Colonic mucosa (tissue), 4 donors: ENCODE measurements at regions not wholly inside any gene's neighbourhood (a gene's known extent, or its start where the extent isn't known, plus 50 kb on each side); places are given as distances from the start of the nearest gene placed in this dataset.

Source experiments
- DNase-seq: peaks from one replicate; pipeline ENCODE4 v3.0.0-alpha.2; 2020
- H3K27ac ChIP-seq: fragments of 200-600 bp; one replicate; pipeline ENCODE4 v1.8.0; 2021
- H3K27me3 ChIP-seq: fragments of 200-600 bp; one replicate; pipeline ENCODE4 v1.8.0; 2021
- H3K36me3 ChIP-seq: fragments of 200-600 bp; one replicate; pipeline ENCODE4 v1.8.0; 2021
- H3K4me1 ChIP-seq: fragments of 200-600 bp; one replicate; pipeline ENCODE4 v1.8.0; 2021; ENCODE audit warnings: mild to moderate bottlenecking
- H3K4me3 ChIP-seq: fragments of 200-600 bp; one replicate; pipeline ENCODE4 v1.8.0; 2021
- H3K9ac ChIP-seq, 2 donors: one replicate each; pipeline ENCODE4 v1.7.0; 2013; ENCODE audit warnings: control low read depth in 2 of 2, low read depth in 2 of 2, low read length in 2 of 2
- H3K9me3 ChIP-seq: fragments of 200-600 bp; one replicate; pipeline ENCODE4 v1.8.0; 2021
- intact Hi-C: fragments of 100-400 bp; cut with DNase I; formaldehyde crosslinking; loops from one replicate; pipeline ENCODE4 v1.14.1; 2022
- TF ChIP-seq, protein P1 (sequence below): fragments of 200-600 bp; IDR thresholded peaks from one replicate; pipeline ENCODE4 v1.8.0; 2022; ENCODE audit warnings: antibody characterized with exemption, mild to moderate bottlenecking
- donor health status: healthy.
- donor health status: DM: no; HTN: no; CAD: no.
- donor health status: DM: no; HTN: no; CAD: no.

GRCh38 chr12:74051848-74052247, 485.8 kb upstream of the ATXN7L3B start:
- Histone ChIP-seq H3K27me3 (no peaks in the 10 kb centered on the region), H3K36me3 (no peaks in the 10 kb centered on the region), H3K4me1 (no peaks in the 10 kb centered on the region), H3K9me3 (no peaks in the 10 kb centered on the region), H3K9ac (no peak overlapping the region), H3K27ac (no peak overlapping the region), H3K4me3 (no peak overlapping the region)
- intact Hi-C loops: no loop called here
- TF ChIP-seq, protein P1, sequence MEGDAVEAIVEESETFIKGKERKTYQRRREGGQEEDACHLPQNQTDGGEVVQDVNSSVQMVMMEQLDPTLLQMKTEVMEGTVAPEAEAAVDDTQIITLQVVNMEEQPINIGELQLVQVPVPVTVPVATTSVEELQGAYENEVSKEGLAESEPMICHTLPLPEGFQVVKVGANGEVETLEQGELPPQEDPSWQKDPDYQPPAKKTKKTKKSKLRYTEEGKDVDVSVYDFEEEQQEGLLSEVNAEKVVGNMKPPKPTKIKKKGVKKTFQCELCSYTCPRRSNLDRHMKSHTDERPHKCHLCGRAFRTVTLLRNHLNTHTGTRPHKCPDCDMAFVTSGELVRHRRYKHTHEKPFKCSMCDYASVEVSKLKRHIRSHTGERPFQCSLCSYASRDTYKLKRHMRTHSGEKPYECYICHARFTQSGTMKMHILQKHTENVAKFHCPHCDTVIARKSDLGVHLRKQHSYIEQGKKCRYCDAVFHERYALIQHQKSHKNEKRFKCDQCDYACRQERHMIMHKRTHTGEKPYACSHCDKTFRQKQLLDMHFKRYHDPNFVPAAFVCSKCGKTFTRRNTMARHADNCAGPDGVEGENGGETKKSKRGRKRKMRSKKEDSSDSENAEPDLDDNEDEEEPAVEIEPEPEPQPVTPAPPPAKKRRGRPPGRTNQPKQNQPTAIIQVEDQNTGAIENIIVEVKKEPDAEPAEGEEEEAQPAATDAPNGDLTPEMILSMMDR: no peak
- DNase-seq: no peak

GRCh38 chr12:74066476-74066875, 471.2 kb upstream of the ATXN7L3B start:
- TF ChIP-seq, protein P1: no peak
- no peak for DNase-seq
- intact Hi-C loops: no loop called here

GRCh38 chr12:74071182-74071581, 466.5 kb upstream of the ATXN7L3B start:
- Histone ChIP-seq H3K9ac (no peak overlapping the region), H3K27me3 (no peaks in the 10 kb centered on the region), H3K9me3 (no peaks in the 10 kb centered on the region), H3K4me3 (no peak overlapping the region), H3K27ac (no peak overlapping the region), H3K36me3 (no peaks in the 10 kb centered on the region), H3K4me1 (no peaks in the 10 kb centered on the region)
- DNase-seq: no peak
- TF ChIP-seq, protein P1: no peak
- intact Hi-C loops: no loop called here

More at GRCh38 chr12:74066476-74066875, 471.2 kb upstream of the ATXN7L3B start:
- no peak overlapping the region for H3K27ac ChIP-seq
- no peak overlapping the region for H3K9ac ChIP-seq
- H3K4me1 ChIP-seq: no peaks in the 10 kb centered on the region
- H3K4me3 ChIP-seq: no peak overlapping the region
- no peaks in the 10 kb centered on the region for H3K36me3 ChIP-seq
- H3K9me3 ChIP-seq: no peaks in the 10 kb centered on the region
- no peaks in the 10 kb centered on the region for H3K27me3 ChIP-seq

DNA sequence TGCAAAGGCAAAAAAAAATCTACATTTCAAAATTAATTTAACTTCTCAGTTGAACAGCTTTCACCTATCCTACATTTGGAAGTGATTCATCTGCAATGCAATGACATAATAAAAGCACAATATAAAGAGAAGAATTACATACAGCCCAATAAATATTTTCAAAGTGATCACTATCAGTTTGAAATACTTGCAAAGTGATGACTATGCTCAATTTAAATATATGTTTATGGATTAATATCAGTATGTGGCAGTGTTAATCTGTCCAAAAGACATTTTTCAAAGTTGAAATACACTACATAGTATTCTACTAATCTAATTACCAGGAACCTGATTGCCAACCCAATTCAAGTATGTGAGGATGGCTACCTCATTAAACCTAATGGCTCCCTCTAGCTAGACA, 460.7 kb upstream of the ATXN7L3B start:
- Histone ChIP-seq H3K36me3 (no peaks in the 10 kb centered on the region), H3K27ac (no peak overlapping the region), H3K4me3 (no peak overlapping the region), H3K27me3 (no peaks in the 10 kb centered on the region), H3K9ac (no peak overlapping the region), H3K4me1 (no peaks in the 10 kb centered on the region), H3K9me3 (no peaks in the 10 kb centered on the region)
- TF ChIP-seq, protein P1: no peak
- DNase-seq: no peak
- intact Hi-C loops: no loop called here

DNA sequence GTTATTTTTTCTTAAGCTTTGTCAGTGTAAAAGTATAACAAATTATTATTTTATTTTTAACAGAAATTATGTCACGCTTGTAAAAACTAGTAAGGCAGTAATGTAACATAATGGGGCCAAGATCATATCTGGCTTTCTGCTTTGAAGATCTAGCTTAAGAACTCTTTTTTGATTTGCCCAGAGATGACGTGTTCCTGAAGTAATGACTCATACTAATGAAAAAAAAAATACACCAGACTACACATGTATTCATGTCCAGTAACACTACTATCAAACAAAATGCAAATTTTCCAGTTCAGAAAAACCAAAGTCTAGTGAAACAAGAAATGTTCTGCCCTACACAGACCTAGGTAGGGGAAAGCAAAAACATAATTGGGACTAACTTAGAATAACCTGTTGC, 432.2 kb upstream of the ATXN7L3B start:
- Histone ChIP-seq H3K27me3 (no peaks in the 10 kb centered on the region), H3K9ac (no peak overlapping the region), H3K36me3 (no peaks in the 10 kb centered on the region), H3K4me3 (no peak overlapping the region), H3K27ac (no peak overlapping the region), H3K4me1 (no peaks in the 10 kb centered on the region), H3K9me3 (no peaks in the 10 kb centered on the region)
- no peak for DNase-seq
- TF ChIP-seq, protein P1: no peak
- intact Hi-C loops: no loop called here

DNA sequence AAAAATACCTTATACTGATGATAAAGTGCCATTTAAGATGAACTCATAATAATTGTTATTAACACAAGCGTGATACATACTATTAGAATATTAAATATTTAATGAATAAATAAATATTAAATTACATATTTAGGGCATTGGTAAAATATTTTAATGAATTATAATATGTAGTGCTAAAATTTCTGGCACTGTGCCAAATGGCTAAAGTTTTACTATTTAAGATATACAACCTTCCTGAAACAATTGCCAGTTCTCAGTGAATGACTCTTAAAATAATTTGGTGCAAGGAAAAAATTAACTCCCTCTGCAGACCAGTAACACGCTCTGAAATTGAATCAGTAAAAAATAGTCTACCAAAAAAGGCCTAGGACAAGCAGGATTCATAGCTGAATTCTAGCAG, 428.9 kb upstream of the ATXN7L3B start:
- TF ChIP-seq, protein P1: no peak
- no peaks in the 10 kb centered on the region for H3K27me3 ChIP-seq
- no peaks in the 10 kb centered on the region for H3K36me3 ChIP-seq
- no peak overlapping the region for H3K4me3 ChIP-seq
- DNase-seq: no peak
- H3K27ac ChIP-seq: no peak overlapping the region
- H3K4me1 ChIP-seq: no peaks in the 10 kb centered on the region
- H3K9me3 ChIP-seq: no peaks in the 10 kb centered on the region
- no peak overlapping the region for H3K9ac ChIP-seq
- intact Hi-C loops: no loop called here
